ENCODE measurements at regions not wholly inside any gene's neighbourhood (a gene's known extent, or its start where the extent isn't known, plus 50 kb on each side); places are given as distances from the start of the nearest gene placed in this dataset.

- Mint-ChIP-seq H3K4me1 (no peaks in the 10 kb centered on the region), H3K27ac (no peak overlapping the region), H3K4me3 (no peak overlapping the region), H3K9me3 (peaks cover 4 to 7% (median 5%) of the 10 kb centered on the region in 3 donors), H3K36me3 (no peaks in the 10 kb centered on the region), H3K27me3 (no peaks in the 10 kb centered on the region)
Measured at GRCh38 chr4:181701894-181702293, 541.3 kb upstream of the TENM3 start.

GRCh38 chr4:181702864-181703495 lies 540.2 kb upstream of the TENM3 start:
- peak overlapping the region in 1 of 4 donors; percentile 22 for H3K4me3 Mint-ChIP-seq
- H3K27ac Mint-ChIP-seq = no peak overlapping the region
- H3K4me1 Mint-ChIP-seq = no peaks in the 10 kb centered on the region
- no peaks in the 10 kb centered on the region for H3K27me3 Mint-ChIP-seq
- peaks cover 4 to 7% (median 5%) of the 10 kb centered on the region in 3 donors for H3K9me3 Mint-ChIP-seq
- H3K36me3 Mint-ChIP-seq = no peaks in the 10 kb centered on the region

DNA sequence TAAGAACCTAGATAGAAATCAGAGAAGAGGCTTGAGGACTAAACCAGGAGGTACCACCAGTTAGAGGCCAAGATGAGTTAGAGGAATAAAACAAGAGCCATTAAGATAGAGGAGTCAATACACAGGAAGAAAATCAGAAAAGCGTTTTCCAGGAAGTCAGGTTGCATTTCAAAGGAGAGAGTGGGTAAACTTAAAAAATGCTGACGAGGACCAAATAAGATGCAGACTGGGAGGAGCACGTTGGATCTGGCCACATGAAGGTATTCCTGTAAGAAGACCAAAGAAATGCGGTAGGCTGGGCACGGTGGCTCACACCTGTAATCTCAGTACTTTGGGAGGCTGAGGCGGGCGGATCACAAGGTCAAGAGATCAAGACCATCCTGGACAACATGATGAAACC lies 533.1 kb upstream of the TENM3 start:
- no peaks in the 10 kb centered on the region for H3K27me3 Mint-ChIP-seq
- H3K4me1 Mint-ChIP-seq = no peaks in the 10 kb centered on the region
- peaks cover 2 to 7% (median 5%) of the 10 kb centered on the region in 3 donors for H3K9me3 Mint-ChIP-seq
- H3K36me3 Mint-ChIP-seq = no peaks in the 10 kb centered on the region
- no peak overlapping the region for H3K4me3 Mint-ChIP-seq
- H3K27ac Mint-ChIP-seq = no peak overlapping the region

- no peaks in the 10 kb centered on the region for H3K36me3 Mint-ChIP-seq
- no peaks in the 10 kb centered on the region for H3K4me1 Mint-ChIP-seq
- H3K27ac Mint-ChIP-seq = no peak overlapping the region
- H3K4me3 Mint-ChIP-seq = no peak overlapping the region
- H3K9me3 Mint-ChIP-seq = peaks cover 2 to 5% (median 4%) of the 10 kb centered on the region in 3 donors
- H3K27me3 Mint-ChIP-seq = no peaks in the 10 kb centered on the region
Measured at GRCh38 chr4:181711387-181711786, 531.8 kb upstream of the TENM3 start.

GRCh38 chr4:181728305-181728966 lies 514.8 kb upstream of the TENM3 start:
- Mint-ChIP-seq H3K36me3 (peaks cover 1% of the 10 kb centered on the region), H3K27ac (no peak overlapping the region), H3K27me3 (no peaks in the 10 kb centered on the region), H3K4me3 (no peak overlapping the region), H3K9me3 (peaks cover 2 to 11% (median 3%) of the 10 kb centered on the region in 3 donors), H3K4me1 (no peaks in the 10 kb centered on the region)

GRCh38 chr4:181731900-181732299 lies 511.3 kb upstream of the TENM3 start:
- Mint-ChIP-seq H3K36me3 (no peaks in the 10 kb centered on the region), H3K4me3 (no peak overlapping the region), H3K27me3 (no peaks in the 10 kb centered on the region), H3K27ac (no peak overlapping the region), H3K4me1 (no peaks in the 10 kb centered on the region), H3K9me3 (peaks cover 0 to 2% (median 0%) of the 10 kb centered on the region in 3 donors)

DNA sequence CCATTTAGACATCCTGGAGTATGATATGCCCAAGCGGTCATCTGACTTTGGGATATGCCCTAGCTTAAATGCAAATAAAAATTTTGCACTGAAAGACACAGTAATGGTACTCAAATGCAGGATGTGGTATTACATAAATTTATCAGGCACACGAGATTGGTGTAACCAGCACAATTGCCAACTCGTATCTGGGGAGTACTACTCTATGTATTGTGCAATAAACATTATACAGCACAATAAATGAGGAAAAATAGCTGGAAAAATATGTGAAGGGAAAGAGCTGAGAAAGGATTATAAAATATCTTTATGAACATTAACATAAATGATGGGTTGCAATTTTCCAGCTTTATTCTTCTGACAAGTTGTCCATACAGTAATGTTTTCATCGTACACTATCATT lies 505.5 kb upstream of the TENM3 start:
- no peaks in the 10 kb centered on the region for H3K27me3 Mint-ChIP-seq
- peaks cover 0 to 2% (median 0%) of the 10 kb centered on the region in 3 donors for H3K9me3 Mint-ChIP-seq
- H3K4me1 Mint-ChIP-seq = no peaks in the 10 kb centered on the region
- no peak overlapping the region for H3K27ac Mint-ChIP-seq
- no peak overlapping the region for H3K4me3 Mint-ChIP-seq
- H3K36me3 Mint-ChIP-seq = no peaks in the 10 kb centered on the region

GRCh38 chr4:181739031-181739430 lies 504.2 kb upstream of the TENM3 start:
- Mint-ChIP-seq H3K4me3 (no peak overlapping the region), H3K27ac (no peak overlapping the region), H3K27me3 (no peaks in the 10 kb centered on the region), H3K36me3 (no peaks in the 10 kb centered on the region), H3K4me1 (no peaks in the 10 kb centered on the region), H3K9me3 (peaks cover 0 to 3% (median 0%) of the 10 kb centered on the region in 3 donors)

GRCh38 chr4:181741513-181741912 lies 501.7 kb upstream of the TENM3 start:
- H3K27ac Mint-ChIP-seq = no peak overlapping the region
- no peaks in the 10 kb centered on the region for H3K4me1 Mint-ChIP-seq
- peaks cover 0 to 3% (median 0%) of the 10 kb centered on the region in 3 donors for H3K9me3 Mint-ChIP-seq
- no peaks in the 10 kb centered on the region for H3K36me3 Mint-ChIP-seq
- no peak overlapping the region for H3K4me3 Mint-ChIP-seq
- no peaks in the 10 kb centered on the region for H3K27me3 Mint-ChIP-seq

GRCh38 chr4:181745933-181746625 lies 497.1 kb upstream of the TENM3 start:
- H3K4me1 Mint-ChIP-seq = no peaks in the 10 kb centered on the region
- no peaks in the 10 kb centered on the region for H3K36me3 Mint-ChIP-seq

DNA sequence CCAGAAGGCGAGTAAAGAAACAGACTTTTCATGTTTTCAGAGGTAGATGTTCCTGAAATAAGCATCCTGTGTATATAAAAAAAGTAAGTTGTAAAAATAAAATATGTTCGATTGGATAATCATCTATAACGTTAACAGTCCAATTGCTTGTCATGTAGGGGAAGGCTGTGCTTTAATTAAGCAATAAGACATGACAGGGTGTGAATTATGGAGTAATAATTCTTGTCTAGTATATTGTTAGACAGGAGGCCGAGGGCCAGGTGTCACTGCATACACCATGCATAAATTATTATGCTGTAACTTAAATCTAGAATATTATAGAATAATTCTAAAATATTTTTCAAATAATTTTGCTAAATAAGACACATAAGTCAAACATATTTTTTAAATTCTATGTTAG lies 494.6 kb upstream of the TENM3 start:
- H3K9me3 Mint-ChIP-seq = peaks cover 0 to 4% (median 1%) of the 10 kb centered on the region in 3 donors
- no peaks in the 10 kb centered on the region for H3K36me3 Mint-ChIP-seq
- H3K27ac Mint-ChIP-seq = no peak overlapping the region
- H3K4me3 Mint-ChIP-seq = no peak overlapping the region
- no peaks in the 10 kb centered on the region for H3K4me1 Mint-ChIP-seq
- no peaks in the 10 kb centered on the region for H3K27me3 Mint-ChIP-seq

More at GRCh38 chr4:181745933-181746625, 497.1 kb upstream of the TENM3 start:
- Mint-ChIP-seq H3K4me3 (no peak overlapping the region), H3K9me3 (peaks cover 0 to 3% (median 1%) of the 10 kb centered on the region in 3 donors), H3K27ac (no peak overlapping the region), H3K27me3 (no peaks in the 10 kb centered on the region)

GRCh38 chr4:181752516-181752915 lies 490.7 kb upstream of the TENM3 start:
- peaks cover 0 to 4% (median 1%) of the 10 kb centered on the region in 3 donors for H3K9me3 Mint-ChIP-seq

GRCh38 chr4:181753207-181753606 lies 490.0 kb upstream of the TENM3 start:
- no peaks in the 10 kb centered on the region for H3K27me3 Mint-ChIP-seq
- no peak overlapping the region for H3K27ac Mint-ChIP-seq
- H3K36me3 Mint-ChIP-seq = no peaks in the 10 kb centered on the region

More at GRCh38 chr4:181752516-181752915, 490.7 kb upstream of the TENM3 start:
- Mint-ChIP-seq H3K4me3 (no peak overlapping the region), H3K36me3 (no peaks in the 10 kb centered on the region), H3K4me1 (no peaks in the 10 kb centered on the region), H3K27ac (no peak overlapping the region), H3K27me3 (no peaks in the 10 kb centered on the region)

GRCh38 chr4:181755846-181756245 lies 487.4 kb upstream of the TENM3 start:
- Mint-ChIP-seq H3K4me1 (no peaks in the 10 kb centered on the region), H3K4me3 (no peak overlapping the region), H3K9me3 (peaks cover 0 to 4% (median 0%) of the 10 kb centered on the region in 3 donors), H3K36me3 (no peaks in the 10 kb centered on the region), H3K27ac (no peak overlapping the region), H3K27me3 (no peaks in the 10 kb centered on the region)

More at GRCh38 chr4:181753207-181753606, 490.0 kb upstream of the TENM3 start:
- H3K9me3 Mint-ChIP-seq = peaks cover 0 to 4% (median 1%) of the 10 kb centered on the region in 3 donors
- no peaks in the 10 kb centered on the region for H3K4me1 Mint-ChIP-seq
- no peak overlapping the region for H3K4me3 Mint-ChIP-seq

DNA sequence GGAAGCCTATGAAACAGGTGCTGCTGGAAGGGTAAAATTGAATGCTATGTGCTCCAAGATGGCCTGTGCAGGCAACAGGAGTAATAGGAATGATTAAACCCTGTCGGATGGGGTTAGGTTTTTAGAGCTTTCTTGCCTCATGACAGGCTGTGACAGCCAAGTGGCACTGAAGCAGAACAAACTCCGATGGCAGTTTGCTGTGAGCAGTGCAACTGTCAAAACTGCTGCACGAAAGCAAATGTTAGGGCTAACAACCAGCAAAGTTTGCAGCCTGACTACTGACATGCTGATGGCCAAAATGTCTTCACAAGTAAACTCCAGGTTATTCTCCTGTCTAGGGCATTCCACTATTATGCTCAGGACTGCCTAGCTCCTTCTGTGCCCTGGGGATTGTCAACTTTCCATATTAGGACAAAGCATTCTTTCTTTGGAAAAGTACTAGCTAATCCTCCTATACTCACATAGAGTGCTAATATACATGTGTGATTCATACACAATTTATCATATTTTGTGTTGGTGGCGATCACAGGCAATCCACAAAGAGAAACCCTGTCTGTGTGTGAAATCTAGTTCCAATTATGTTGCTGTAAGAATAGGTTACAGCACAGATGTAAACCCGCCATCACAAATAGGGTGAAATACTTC lies 486.6 kb upstream of the TENM3 start:
- Mint-ChIP-seq H3K27me3 (no peaks in the 10 kb centered on the region), H3K27ac (no peak overlapping the region), H3K36me3 (no peaks in the 10 kb centered on the region), H3K9me3 (peaks cover 0 to 4% (median 0%) of the 10 kb centered on the region in 3 donors), H3K4me3 (no peak overlapping the region), H3K4me1 (no peaks in the 10 kb centered on the region)

Data from IgD-negative memory B cell (primary cell).